ENCODE measurements at regions not wholly inside any gene's neighbourhood (a gene's known extent, or its start where the extent isn't known, plus 50 kb on each side); places are given as distances from the start of the nearest gene placed in this dataset.

DNA sequence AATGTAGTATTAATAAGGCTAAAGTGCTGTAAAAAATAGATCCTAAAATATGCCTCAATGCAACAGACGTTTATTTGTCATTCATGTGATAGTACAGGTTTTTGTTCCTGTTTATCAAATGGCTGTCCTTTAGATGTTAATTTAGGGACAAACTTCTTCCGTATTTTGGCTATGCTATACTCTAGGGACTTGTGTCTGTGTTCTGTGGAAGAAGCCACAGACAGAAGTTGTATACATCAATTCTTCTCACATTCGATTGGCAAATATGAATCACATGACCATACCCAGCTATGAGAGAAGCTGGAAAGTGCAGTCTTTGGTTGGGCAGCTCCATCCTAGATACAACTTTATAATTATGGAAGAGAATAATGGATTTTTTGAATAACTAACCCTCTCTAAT lies 232.7 kb upstream of the SNX7 start:
- 16% methylated on average over 3 of the region's 3 CpGs for WGBS (ENCODE audit: insufficient coverage, insufficient replicate concordance, low lambda C conversion rate, missing lambda C conversion rate)
- H3K4me2 ChIP-seq (ENCODE audit: control insufficient read depth, insufficient read depth) = no peak overlapping the region
- H3K4me3 ChIP-seq = no peak overlapping the region
- no peak for ATAC-seq
- ChIA-PET POLR2A (no interaction called here), SMC1A (ENCODE audit: uncharacterized antibody, unreplicated experiment) (no interaction called here), RAD21 (ENCODE audit: unreplicated experiment) (interaction anchor here (0.8 kb wide), 1 partner anchor 332 kb away, joined by 3 read pairs; no protein-coding TSS in a partner anchor), CTCF (no interaction called here)
- TF ChIP-seq TAF1 (IDR thresholded peaks at IDR 0.05; ENCODE audit: borderline replicate concordance, low read depth, low read length) (no peak), CUX1 (IDR thresholded peaks at IDR 0.05; ENCODE audit: insufficient replicate concordance, low read depth, low read length) (no peak), CHD1 (IDR thresholded peaks at IDR 0.05; ENCODE audit: low read depth, low read length) (no peak), RB1 (IDR thresholded peaks at IDR 0.05; ENCODE audit: borderline replicate concordance) (no peak), RAD51 (IDR thresholded peaks at IDR 0.05) (no peak), USF1 (IDR thresholded peaks at IDR 0.05; ENCODE audit: borderline replicate concordance, extremely low read length, insufficient read depth, low read depth, low read length) (no peak), TCF7 (IDR thresholded peaks at IDR 0.05; ENCODE audit: borderline replicate concordance) (no peak), SMAD1 (IDR thresholded peaks at IDR 0.05; ENCODE audit: low read depth, partially characterized antibody) (no peak), BHLHE40 (IDR thresholded peaks at IDR 0.05; ENCODE audit: borderline replicate concordance in 1 of 2, low read depth in 2 of 2, low read length in 1 of 2) (no peak), HDAC6 (IDR thresholded peaks at IDR 0.05; ENCODE audit: unreplicated experiment) (no peak), ZBTB33 (IDR thresholded peaks at IDR 0.05) (no peak)
- TF ChIP-seq, protein P1, sequence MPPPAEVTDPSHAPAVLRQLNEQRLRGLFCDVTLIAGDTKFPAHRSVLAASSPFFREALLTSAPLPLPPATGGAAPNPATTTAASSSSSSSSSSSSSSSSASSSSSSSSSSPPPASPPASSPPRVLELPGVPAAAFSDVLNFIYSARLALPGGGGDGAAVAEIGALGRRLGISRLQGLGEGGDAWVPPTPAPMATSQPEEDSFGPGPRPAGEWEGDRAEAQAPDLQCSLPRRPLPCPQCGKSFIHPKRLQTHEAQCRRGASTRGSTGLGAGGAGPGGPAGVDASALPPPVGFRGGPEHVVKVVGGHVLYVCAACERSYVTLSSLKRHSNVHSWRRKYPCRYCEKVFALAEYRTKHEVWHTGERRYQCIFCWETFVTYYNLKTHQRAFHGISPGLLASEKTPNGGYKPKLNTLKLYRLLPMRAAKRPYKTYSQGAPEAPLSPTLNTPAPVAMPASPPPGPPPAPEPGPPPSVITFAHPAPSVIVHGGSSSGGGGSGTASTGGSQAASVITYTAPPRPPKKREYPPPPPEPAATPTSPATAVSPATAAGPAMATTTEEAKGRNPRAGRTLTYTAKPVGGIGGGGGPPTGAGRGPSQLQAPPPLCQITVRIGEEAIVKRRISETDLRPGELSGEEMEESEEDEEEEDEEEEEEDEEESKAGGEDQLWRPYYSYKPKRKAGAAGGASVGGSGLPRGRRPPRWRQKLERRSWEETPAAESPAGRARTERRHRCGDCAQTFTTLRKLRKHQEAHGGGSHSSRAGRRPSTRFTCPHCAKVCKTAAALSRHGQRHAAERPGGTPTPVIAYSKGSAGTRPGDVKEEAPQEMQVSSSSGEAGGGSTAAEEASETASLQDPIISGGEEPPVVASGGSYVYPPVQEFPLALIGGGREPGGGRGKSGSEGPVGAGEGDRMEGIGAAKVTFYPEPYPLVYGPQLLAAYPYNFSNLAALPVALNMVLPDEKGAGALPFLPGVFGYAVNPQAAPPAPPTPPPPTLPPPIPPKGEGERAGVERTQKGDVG (CRISPR knock-in tag; IDR thresholded peaks at IDR 0.05) = no peak
- no peak overlapping the region for H3K9ac ChIP-seq (ENCODE audit: control insufficient read depth, insufficient read depth, low read length)
- no peak overlapping the region for H2AFZ ChIP-seq (ENCODE audit: control insufficient read depth, low read depth, low read length)
- H3K36me3 ChIP-seq (ENCODE audit: control insufficient read depth in 2 of 2, insufficient read depth in 2 of 2, low read length in 1 of 2) = no peaks in the 10 kb centered on the region
- H3K27me3 ChIP-seq (replicated peaks in 1 of 2; ENCODE audit: control insufficient read depth in 2 of 2, insufficient read depth in 2 of 2, low read length in 1 of 2) = no peaks in the 10 kb centered on the region
- H3K4me1 ChIP-seq (ENCODE audit: control insufficient read depth, insufficient read depth, low read length) = no peaks in the 10 kb centered on the region
- H3K79me2 ChIP-seq (ENCODE audit: control insufficient read depth, insufficient read depth, low read length) = no peaks in the 10 kb centered on the region
- in situ Hi-C loops (cut with MboI) = no loop called here
- H3K9me3 ChIP-seq (replicated peaks; ENCODE audit: control insufficient read depth, insufficient read depth, low read length) = no peaks in the 10 kb centered on the region
- intact Hi-C loops (cut with micrococcal nuclease; ENCODE audit: unreplicated experiment) = no loop called here
- no TSS peak for BruUV-seq (replicated peaks)
- no peaks in the 10 kb centered on the region for H4K20me1 ChIP-seq (ENCODE audit: control insufficient read depth, insufficient read depth)
- DNase-seq (ENCODE audit: low read depth, low spot score) = no peak
- no peak for FAIRE-seq
- H3K27ac ChIP-seq (ENCODE audit: control insufficient read depth, insufficient read depth) = no peak overlapping the region

Data from GM12878 (cell line).